SU-DHL-6 (cell line): ENCODE measurements at regions not wholly inside any gene's neighbourhood (a gene's known extent, or its start where the extent isn't known, plus 50 kb on each side); places are given as distances from the start of the nearest gene placed in this dataset.

Experiments
- H2AFZ ChIP-seq: fragments of 200-600 bp; sonication (generic); 2 replicates; pipeline ENCODE4 v1.6.1; 2014; ENCODE audit warnings: low read depth, mild to moderate bottlenecking, moderate library complexity, mixed read lengths, antibody characterized with exemption, low read length; ENCODE audit not compliant: severe bottlenecking
- H3F3A ChIP-seq: fragments of 200-600 bp; shearing (Covaris generic); 2 replicates; pipeline ENCODE4 v1.6.0; 2016; ENCODE audit warnings: antibody characterized with exemption, mild to moderate bottlenecking; ENCODE audit not compliant: insufficient read depth
- H3K27ac ChIP-seq: fragments of 200-600 bp; sonication (generic); 2 replicates; pipeline ENCODE4 v1.5.1; 2016; ENCODE audit warnings: low read depth, mild to moderate bottlenecking, low read length, moderate library complexity, mixed read lengths
- H3K27me3 ChIP-seq: fragments of 200-600 bp; sonication (generic), shearing (Covaris generic); 2 replicates; pipeline ENCODE4 v1.6.0; 2014; ENCODE audit warnings: mild to moderate bottlenecking, low read length
- H3K36me3 ChIP-seq: fragments of 200-600 bp; sonication (generic); 2 replicates; pipeline ENCODE4 v1.6.1; 2014; ENCODE audit warnings: mild to moderate bottlenecking, low read length, mixed read lengths
- H3K4me2 ChIP-seq: fragments of 300-600, 200-600 bp; shearing (Covaris generic), sonication (generic); 2 replicates; pipeline ENCODE4 v1.6.0; 2014; ENCODE audit warnings: low read length, low read depth, mild to moderate bottlenecking; ENCODE audit not compliant: poor library complexity, severe bottlenecking
- H3K4me3 ChIP-seq: fragments of 200-600 bp; sonication (generic); 2 replicates; pipeline ENCODE4 v1.5.1; 2014; ENCODE audit warnings: antibody characterized with exemption, low read length, mild to moderate bottlenecking, mixed read lengths; ENCODE audit not compliant: insufficient read depth, poor library complexity, severe bottlenecking
- H3K79me2 ChIP-seq: fragments of 200-600 bp; sonication (generic); 2 replicates; pipeline ENCODE4 v1.6.1; 2014; ENCODE audit warnings: mild to moderate bottlenecking, low read length, moderate library complexity; ENCODE audit not compliant: insufficient read depth
- H3K9ac ChIP-seq: fragments of 200-600 bp; sonication (generic); 2 replicates; pipeline ENCODE4 v1.7.0; 2014; ENCODE audit warnings: mild to moderate bottlenecking, low read length
- H3K9me2 ChIP-seq: fragments of 200-600 bp; sonication (generic); replicated peaks from 2 replicates; pipeline ENCODE4 v1.6.1; 2014; ENCODE audit warnings: low read length; ENCODE audit not compliant: insufficient read depth
- H3K9me3 ChIP-seq: fragments of 200-600 bp; sonication (generic); 2 replicates; pipeline ENCODE4 v1.6.1; 2014; ENCODE audit warnings: low read length, mixed read lengths; ENCODE audit not compliant: insufficient read depth
- H4K20me1 ChIP-seq: fragments of 200-600 bp; sonication (generic); 2 replicates; pipeline ENCODE4 v1.6.1; 2014; ENCODE audit warnings: low read depth, mild to moderate bottlenecking, antibody characterized with exemption, low read length, moderate library complexity, mixed read lengths
- CTCF ChIP-seq: fragments of 200-600 bp; sonication (generic); IDR thresholded peaks from one replicate; pipeline ENCODE4 v1.5.1; 2017; ENCODE audit warnings: antibody characterized with exemption, mild to moderate bottlenecking, low read length, moderate library complexity; ENCODE audit not compliant: insufficient read depth, poor library complexity, severe bottlenecking
- EZH2phosphoT487 ChIP-seq: fragments of 200-600 bp; sonication (generic), shearing (Covaris generic); conservative IDR thresholded peaks from 2 replicates; pipeline ENCODE4 v1.6.1; 2018; ENCODE audit warnings: mild to moderate bottlenecking, antibody characterized with exemption, low read length, moderate library complexity, mixed read lengths

- Histone ChIP-seq H3K79me2 (no peaks in the 10 kb centered on the region), H3K9me2 (no peaks in the 10 kb centered on the region), H3K4me2 (no peak overlapping the region), H3K4me3 (no peak overlapping the region), H3K36me3 (no peaks in the 10 kb centered on the region), H3K27ac (no peak overlapping the region), H4K20me1 (no peaks in the 10 kb centered on the region), H3F3A (no peaks in the 10 kb centered on the region), H3K27me3 (no peaks in the 10 kb centered on the region), H2AFZ (no peak overlapping the region), H3K9me3 (no peaks in the 10 kb centered on the region), H3K9ac (no peak overlapping the region)
- TF ChIP-seq CTCF, result no peak
- no peak for TF ChIP-seq EZH2phosphoT487
These were observed 123.6 kb upstream of the MSX1 start for GRCh38 chr4:4735870-4736269.

- Histone ChIP-seq H3K27me3 (no peaks in the 10 kb centered on the region), H3K79me2 (no peaks in the 10 kb centered on the region), H3K4me3 (no peak overlapping the region), H4K20me1 (no peaks in the 10 kb centered on the region), H3K4me2 (no peak overlapping the region), H3K9me3 (no peaks in the 10 kb centered on the region), H3K27ac (no peak overlapping the region), H3F3A (no peaks in the 10 kb centered on the region), H2AFZ (no peak overlapping the region), H3K9ac (no peak overlapping the region), H3K36me3 (no peaks in the 10 kb centered on the region), H3K9me2 (no peaks in the 10 kb centered on the region)
- no peak for TF ChIP-seq CTCF
- no peak for TF ChIP-seq EZH2phosphoT487
These were observed 124.2 kb upstream of the MSX1 start for GRCh38 chr4:4735136-4735750.

GRCh38 chr4:4734425-4734824 lies 125.0 kb upstream of the MSX1 start:
- no peak overlapping the region for H3K27ac ChIP-seq
- H2AFZ ChIP-seq, result no peak overlapping the region
- H3F3A ChIP-seq, result no peaks in the 10 kb centered on the region
- no peaks in the 10 kb centered on the region for H3K9me3 ChIP-seq
- H3K9me2 ChIP-seq, result no peaks in the 10 kb centered on the region
- H4K20me1 ChIP-seq, result no peaks in the 10 kb centered on the region
- H3K4me2 ChIP-seq, result no peak overlapping the region
- TF ChIP-seq EZH2phosphoT487, result no peak
- no peak for TF ChIP-seq CTCF
- no peak overlapping the region for H3K4me3 ChIP-seq
- no peaks in the 10 kb centered on the region for H3K36me3 ChIP-seq
- H3K27me3 ChIP-seq, result no peaks in the 10 kb centered on the region
- H3K9ac ChIP-seq, result no peak overlapping the region
- H3K79me2 ChIP-seq, result no peaks in the 10 kb centered on the region
